Pancreas (tissue), 10 donors: ENCODE measurements at regions not wholly inside any gene's neighbourhood (a gene's known extent, or its start where the extent isn't known, plus 50 kb on each side); places are given as distances from the start of the nearest gene placed in this dataset.

Experiments used
- ATAC-seq, 4 donors: fragments of 200-7000 bp; cut with Tn5 transposase; one replicate each; pipeline versions ENCODE4 v1.8.0 to v1.9.1; 2020; ENCODE audit warnings: mild to moderate bottlenecking in 4 of 4, moderate library complexity in 4 of 4
- DNase-seq, 6 donors: peaks; one replicate each; pipeline ENCODE4 v3.0.0-alpha.2; 2020
- FAIRE-seq: peaks from 2 replicates; lab custom pipeline; 2012; peaks lifted over from hg19 to GRCh38; lab: Jason Lieb, UNC
- H3K27ac ChIP-seq, 4 donors: fragments of 200-600 bp; sonication (generic); 1 replicate in 3 of 4; 2 replicates in 1 of 4; pipeline versions ENCODE4 v1.5.0 to v1.8.0; 2020
- H3K27me3 ChIP-seq, 4 donors: fragments of 200-600 bp; one replicate each; pipeline ENCODE4 v1.8.0; 2021
- H3K36me3 ChIP-seq, 3 donors: fragments of 200-600 bp; sonication (generic) in 1 of 3; one replicate each; pipeline versions ENCODE4 v1.5.0 to v1.8.0; 2020 to 2021
- H3K4me1 ChIP-seq, 3 donors: fragments of 200-600 bp; one replicate each; pipeline ENCODE4 v1.8.0; 2021
- H3K4me3 ChIP-seq, 4 donors: fragments of 200-600 bp; sonication (generic) in 2 of 4; one replicate each; pipeline versions ENCODE4 v1.5.0 to v1.8.0; 2020 to 2021
- H3K9me3 ChIP-seq, 4 donors: fragments of 200-600 bp; one replicate each; pipeline ENCODE4 v1.8.0; 2021
- WGBS, 2 donors: extraction: QIAGEN DNeasy Blood & Tissue Kit; methylation state at CpG; one replicate each; pipeline ENCODE4 v1.1.7; 2013; 5-methylcytosine and 5-hydroxymethylcytosine counted together
- intact Hi-C, 3 donors: fragments of 100-400 bp; cut with DNase I; formaldehyde crosslinking; loops; one replicate each; pipeline versions ENCODE4 v1.11.1 to v1.14.2; 2022
- TF ChIP-seq, protein P1 (sequence below), 4 donors: fragments of 200-600 bp; sonication (generic) in 3 of 4; IDR thresholded peaks; one replicate each; pipeline versions ENCODE4 v1.5.0 to v1.8.0; 2021; ENCODE audit warnings: antibody characterized with exemption in 4 of 4
- donor health status: healthy with polysubstance abuse.
- donor health status: DM: no; HTN: no; CAD: no; lungs with moderate emphysema.
- donor health status: DM: no; HTN: no; CAD: no.
- donor health status: control.
- donor health status: control.
- donor health status: Bipolar disorder and iron deficiency.
- donor health status: DM: yes; HTN: yes; CAD: no.
- donor health status: DM: no; HTN: no; CAD: no.
- donor health status: DM: no; HTN: no; CAD: no.
- donor health status: DM: yes; HTN: yes; CAD: no.

DNA sequence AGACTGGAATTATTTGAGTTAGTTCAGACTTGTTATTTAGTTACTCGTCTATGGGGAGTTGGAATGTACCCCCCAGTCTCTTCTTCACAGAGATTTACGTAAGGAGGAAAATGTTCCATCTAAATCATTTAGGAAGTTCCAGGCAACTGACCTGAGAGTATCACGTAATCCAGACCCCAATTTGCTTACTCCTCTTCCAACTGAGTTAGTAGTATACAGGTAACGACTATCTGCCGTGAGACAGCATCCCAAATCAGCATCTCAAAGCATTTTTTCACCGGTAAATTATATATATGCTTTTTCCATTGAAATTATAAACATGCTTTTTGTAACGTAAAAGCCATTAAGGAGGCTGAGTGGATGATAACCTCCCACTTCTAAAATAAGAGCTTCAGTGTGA lies 214.3 kb upstream of the WSB1 start:
- no peak for FAIRE-seq
- intact Hi-C loops: no loop called here
- 34 to 41% methylated on average over 7 of the region's 7 CpGs for WGBS, 2 donors

DNA sequence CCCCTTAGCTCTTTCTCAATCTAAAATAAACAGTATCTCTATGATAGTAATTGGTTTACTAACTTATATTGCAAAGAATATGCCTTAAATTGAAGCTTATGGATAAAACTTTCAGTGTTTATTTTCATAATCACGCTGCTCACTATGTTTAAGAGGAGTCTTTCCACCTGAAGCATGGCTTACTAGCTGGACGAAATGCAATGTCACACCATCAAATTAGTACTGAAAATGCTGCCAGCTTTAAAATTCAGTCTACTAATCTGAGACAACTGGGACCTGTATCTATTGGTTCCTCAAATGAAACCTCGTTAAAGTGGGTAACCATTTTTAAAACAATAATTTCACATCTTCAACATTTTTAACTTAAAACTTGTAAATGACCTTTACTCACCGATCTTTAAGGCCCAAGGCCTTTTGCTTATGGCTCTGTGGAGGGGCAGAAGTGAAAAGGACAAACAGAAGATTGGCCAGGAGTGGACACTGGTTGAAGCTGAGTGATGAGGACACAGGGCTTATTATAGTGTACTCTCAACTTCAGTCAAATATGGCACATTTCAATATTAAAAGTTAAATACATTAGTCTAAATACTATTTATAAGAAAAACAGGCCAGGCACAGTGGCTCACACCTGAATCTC lies 212.8 kb upstream of the WSB1 start:
- ATAC-seq (no peak), FAIRE-seq (no peak), DNase-seq (no peak)
- intact Hi-C loops: no loop called here
- Histone ChIP-seq H3K36me3 (no peaks in the 10 kb centered on the region), H3K4me1 (no peaks in the 10 kb centered on the region), H3K4me3 (no peak overlapping the region), H3K27ac (no peak overlapping the region), H3K9me3 (no peaks in the 10 kb centered on the region), H3K27me3 (no peaks in the 10 kb centered on the region)
- WGBS, 2 donors: 44 to 54% methylated on average over 4 of the region's 4 CpGs
- TF ChIP-seq, protein P1, sequence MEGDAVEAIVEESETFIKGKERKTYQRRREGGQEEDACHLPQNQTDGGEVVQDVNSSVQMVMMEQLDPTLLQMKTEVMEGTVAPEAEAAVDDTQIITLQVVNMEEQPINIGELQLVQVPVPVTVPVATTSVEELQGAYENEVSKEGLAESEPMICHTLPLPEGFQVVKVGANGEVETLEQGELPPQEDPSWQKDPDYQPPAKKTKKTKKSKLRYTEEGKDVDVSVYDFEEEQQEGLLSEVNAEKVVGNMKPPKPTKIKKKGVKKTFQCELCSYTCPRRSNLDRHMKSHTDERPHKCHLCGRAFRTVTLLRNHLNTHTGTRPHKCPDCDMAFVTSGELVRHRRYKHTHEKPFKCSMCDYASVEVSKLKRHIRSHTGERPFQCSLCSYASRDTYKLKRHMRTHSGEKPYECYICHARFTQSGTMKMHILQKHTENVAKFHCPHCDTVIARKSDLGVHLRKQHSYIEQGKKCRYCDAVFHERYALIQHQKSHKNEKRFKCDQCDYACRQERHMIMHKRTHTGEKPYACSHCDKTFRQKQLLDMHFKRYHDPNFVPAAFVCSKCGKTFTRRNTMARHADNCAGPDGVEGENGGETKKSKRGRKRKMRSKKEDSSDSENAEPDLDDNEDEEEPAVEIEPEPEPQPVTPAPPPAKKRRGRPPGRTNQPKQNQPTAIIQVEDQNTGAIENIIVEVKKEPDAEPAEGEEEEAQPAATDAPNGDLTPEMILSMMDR (IDR thresholded peaks at IDR 0.05): no peak

More for the DNA sequence above, 214.3 kb upstream of the WSB1 start:
- Histone ChIP-seq H3K27ac (no peak overlapping the region), H3K27me3 (no peaks in the 10 kb centered on the region), H3K36me3 (no peaks in the 10 kb centered on the region), H3K9me3 (no peaks in the 10 kb centered on the region), H3K4me3 (no peak overlapping the region), H3K4me1 (no peaks in the 10 kb centered on the region)
- DNase-seq (no peak), ATAC-seq (no peak)
- TF ChIP-seq, protein P1 (IDR thresholded peaks at IDR 0.05): no peak

DNA sequence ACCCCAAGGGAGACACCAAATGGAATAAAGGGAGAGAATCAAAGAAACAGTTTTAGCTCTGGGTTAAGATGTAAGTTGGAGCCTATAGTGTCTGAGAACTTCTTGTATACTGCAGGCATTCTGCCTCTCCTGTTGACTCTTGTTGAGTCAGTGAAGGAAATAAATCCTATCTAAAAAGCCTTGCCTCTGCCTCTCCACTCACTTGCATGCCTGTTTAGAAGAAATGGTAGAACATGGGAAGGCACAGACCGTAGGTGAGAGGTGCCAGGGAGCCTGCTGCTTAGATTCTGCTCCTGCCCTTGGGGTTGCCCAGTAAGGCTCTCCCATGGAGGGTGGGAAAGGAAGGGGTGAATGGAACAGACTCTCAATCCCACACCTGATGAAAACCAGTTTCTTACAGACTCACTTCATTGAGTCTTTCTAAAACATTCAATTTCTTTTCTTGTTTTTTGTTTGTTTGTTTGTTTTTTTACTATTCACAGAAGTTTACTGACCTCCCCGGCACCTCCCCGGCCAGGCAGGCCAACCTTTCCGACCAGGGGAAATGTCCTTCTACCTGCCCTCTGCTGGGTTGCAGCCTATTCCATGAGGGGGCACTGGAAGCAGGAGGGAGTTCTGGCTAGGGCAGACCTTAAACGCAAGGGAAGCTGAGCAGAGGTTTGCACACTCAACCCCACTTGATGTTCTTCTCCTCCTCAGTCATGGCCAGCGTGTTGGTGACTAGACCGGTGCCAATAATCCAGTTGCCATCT lies 211.7 kb upstream of the WSB1 start:
- intact Hi-C loops: no loop called here
- TF ChIP-seq, protein P1 (IDR thresholded peaks at IDR 0.05): no peak
- 62 to 70% methylated on average over 7 of the region's 7 CpGs for WGBS, 2 donors
- Histone ChIP-seq H3K4me3 (no peak overlapping the region), H3K9me3 (no peaks in the 10 kb centered on the region), H3K27me3 (no peaks in the 10 kb centered on the region), H3K4me1 (no peaks in the 10 kb centered on the region), H3K27ac (no peak overlapping the region), H3K36me3 (no peaks in the 10 kb centered on the region)
- DNase-seq (no peak), ATAC-seq (no peak), FAIRE-seq (no peak)

DNA sequence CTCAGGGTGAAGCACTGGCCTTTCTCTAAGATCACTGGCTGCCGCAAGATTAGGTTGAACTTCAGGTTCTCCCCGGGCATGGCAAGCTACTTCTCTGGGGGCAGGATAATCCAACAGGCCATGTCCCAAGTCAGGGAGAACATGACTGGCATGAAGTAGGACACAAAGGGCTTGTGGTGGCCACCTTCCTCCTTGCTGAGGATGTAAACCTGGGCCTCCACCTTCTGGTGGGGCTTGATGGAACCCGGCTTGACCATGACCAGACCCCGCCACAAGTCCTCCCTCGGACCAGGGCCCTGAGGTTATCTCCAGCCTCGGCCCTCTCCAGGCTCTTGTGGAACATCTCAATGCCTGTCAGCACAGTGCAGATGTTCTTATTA lies 211.1 kb upstream of the WSB1 start:
- H3K27ac ChIP-seq: no peak overlapping the region
- no peaks in the 10 kb centered on the region for H3K27me3 ChIP-seq
- no peaks in the 10 kb centered on the region for H3K9me3 ChIP-seq
- intact Hi-C loops: no loop called here
- TF ChIP-seq, protein P1 (IDR thresholded peaks at IDR 0.05): no peak
- H3K4me3 ChIP-seq: no peak overlapping the region
- no peaks in the 10 kb centered on the region for H3K36me3 ChIP-seq
- FAIRE-seq (no peak), DNase-seq (no peak), ATAC-seq (no peak)
- no peaks in the 10 kb centered on the region for H3K4me1 ChIP-seq
- 65 to 69% methylated on average over 6 of the region's 6 CpGs for whole genome bisulfite sequencing, 2 donors
